ENCODE measurements at regions not wholly inside any gene's neighbourhood (a gene's known extent, or its start where the extent isn't known, plus 50 kb on each side); places are given as distances from the start of the nearest gene placed in this dataset.

DNA sequence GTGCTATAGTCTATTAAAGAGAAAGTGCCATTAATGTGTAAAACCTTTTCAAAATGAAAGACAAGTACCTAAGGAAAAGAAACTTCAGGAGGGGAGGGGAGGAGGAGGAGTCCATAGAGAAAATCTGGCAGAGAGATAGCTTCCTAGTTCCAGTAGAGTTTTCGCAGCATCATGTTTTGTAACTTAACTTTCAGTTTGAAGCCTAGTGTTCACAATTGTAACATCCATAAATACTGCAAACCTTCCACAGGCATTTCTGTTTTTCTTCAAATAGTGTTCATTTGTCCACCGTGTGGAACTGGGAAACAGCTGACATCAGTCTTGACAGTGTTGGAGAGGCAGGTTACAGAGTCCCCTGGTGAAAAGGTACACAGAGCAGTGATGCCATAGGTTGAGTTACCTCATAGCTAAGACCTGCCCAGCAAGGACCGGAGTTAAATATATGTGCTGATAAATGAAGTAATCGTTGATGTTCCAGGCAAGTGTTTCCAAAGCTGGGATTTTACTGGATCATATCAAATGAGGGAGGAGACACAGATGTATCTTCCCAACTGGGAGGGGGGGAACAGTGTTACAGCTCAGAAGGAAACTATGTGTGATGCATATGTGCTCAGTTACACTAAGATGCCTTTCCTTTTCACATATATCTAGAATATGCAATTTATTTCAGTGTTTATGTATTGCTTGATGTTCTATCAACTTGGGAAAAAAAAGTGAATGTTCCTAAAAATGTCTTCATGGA is 369.5 kb upstream of the FAM241A start:
- Histone ChIP-seq H3K9me3 (ENCODE audit: insufficient read depth, low read length, severe bottlenecking) (no peaks in the 10 kb centered on the region), H3K36me3 (ENCODE audit: insufficient read depth, low read length) (no peaks in the 10 kb centered on the region), H4K20me1 (ENCODE audit: insufficient read depth, low read length) (no peaks in the 10 kb centered on the region), H3K27ac (ENCODE audit: low read length) (no peak overlapping the region), H3K27me3 (ENCODE audit: insufficient read depth, low read length, poor library complexity) (no peaks in the 10 kb centered on the region), H3K79me2 (ENCODE audit: insufficient read depth, low read length) (no peaks in the 10 kb centered on the region), H3K4me1 (ENCODE audit: insufficient read depth, low read length) (no peaks in the 10 kb centered on the region), H3K4me2 (ENCODE audit: insufficient read depth, low read length) (no peak overlapping the region), H3K4me3 (ENCODE audit: low read depth in 1 of 2, low read length in 2 of 2) (no peak overlapping the region), H2AFZ (ENCODE audit: low read depth, low read length) (no peak overlapping the region), H3K9ac (ENCODE audit: low read depth, low read length) (no peak overlapping the region)
- DNase-seq (no peak), ATAC-seq (ENCODE audit: insufficient read depth, low read depth) (no peak)
- TF ChIP-seq, protein P1, sequence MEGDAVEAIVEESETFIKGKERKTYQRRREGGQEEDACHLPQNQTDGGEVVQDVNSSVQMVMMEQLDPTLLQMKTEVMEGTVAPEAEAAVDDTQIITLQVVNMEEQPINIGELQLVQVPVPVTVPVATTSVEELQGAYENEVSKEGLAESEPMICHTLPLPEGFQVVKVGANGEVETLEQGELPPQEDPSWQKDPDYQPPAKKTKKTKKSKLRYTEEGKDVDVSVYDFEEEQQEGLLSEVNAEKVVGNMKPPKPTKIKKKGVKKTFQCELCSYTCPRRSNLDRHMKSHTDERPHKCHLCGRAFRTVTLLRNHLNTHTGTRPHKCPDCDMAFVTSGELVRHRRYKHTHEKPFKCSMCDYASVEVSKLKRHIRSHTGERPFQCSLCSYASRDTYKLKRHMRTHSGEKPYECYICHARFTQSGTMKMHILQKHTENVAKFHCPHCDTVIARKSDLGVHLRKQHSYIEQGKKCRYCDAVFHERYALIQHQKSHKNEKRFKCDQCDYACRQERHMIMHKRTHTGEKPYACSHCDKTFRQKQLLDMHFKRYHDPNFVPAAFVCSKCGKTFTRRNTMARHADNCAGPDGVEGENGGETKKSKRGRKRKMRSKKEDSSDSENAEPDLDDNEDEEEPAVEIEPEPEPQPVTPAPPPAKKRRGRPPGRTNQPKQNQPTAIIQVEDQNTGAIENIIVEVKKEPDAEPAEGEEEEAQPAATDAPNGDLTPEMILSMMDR (IDR thresholded peaks at IDR 0.05; ENCODE audit: borderline replicate concordance, extremely low read depth, low read length, poor library complexity, severe bottlenecking) = no peak
- no peak for TF ChIP-seq EZH2 (IDR thresholded peaks at IDR 0.05; ENCODE audit: borderline replicate concordance, low read depth, low read length, severe bottlenecking)

DNA sequence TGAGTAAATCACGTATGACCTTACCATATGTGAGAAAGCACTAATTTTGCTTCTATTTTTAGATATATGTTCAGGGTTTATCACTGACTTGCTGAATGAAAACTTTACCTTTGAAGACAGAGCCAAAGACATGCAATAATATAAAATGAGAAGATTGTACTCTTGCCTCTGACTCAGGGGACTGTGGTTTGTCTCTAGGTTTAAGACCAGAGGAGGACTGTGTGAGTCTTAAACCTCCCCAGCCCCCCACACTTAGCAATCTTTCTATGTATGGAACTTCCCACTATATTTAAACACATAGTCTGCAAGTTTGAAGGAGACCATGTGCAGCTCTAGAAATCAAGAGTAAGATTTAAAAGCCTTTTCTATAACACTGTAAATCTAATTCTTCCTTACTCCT is 368.7 kb upstream of the FAM241A start:
- H3K27me3 ChIP-seq (ENCODE audit: insufficient read depth, low read length, poor library complexity) = no peaks in the 10 kb centered on the region
- H3K9me3 ChIP-seq (ENCODE audit: insufficient read depth, low read length, severe bottlenecking) = no peaks in the 10 kb centered on the region
- no peaks in the 10 kb centered on the region for H3K79me2 ChIP-seq (ENCODE audit: insufficient read depth, low read length)
- H4K20me1 ChIP-seq (ENCODE audit: insufficient read depth, low read length) = no peaks in the 10 kb centered on the region
- H2AFZ ChIP-seq (ENCODE audit: low read depth, low read length) = no peak overlapping the region
- no peak for ATAC-seq (ENCODE audit: insufficient read depth, low read depth)
- H3K4me1 ChIP-seq (ENCODE audit: insufficient read depth, low read length) = no peaks in the 10 kb centered on the region
- H3K27ac ChIP-seq (ENCODE audit: low read length) = no peak overlapping the region
- no peak overlapping the region for H3K4me2 ChIP-seq (ENCODE audit: insufficient read depth, low read length)
- no peaks in the 10 kb centered on the region for H3K36me3 ChIP-seq (ENCODE audit: insufficient read depth, low read length)
- H3K4me3 ChIP-seq (ENCODE audit: low read depth in 1 of 2, low read length in 2 of 2) = no peak overlapping the region
- no peak for DNase-seq
- TF ChIP-seq, protein P1 (IDR thresholded peaks at IDR 0.05; ENCODE audit: borderline replicate concordance, extremely low read depth, low read length, poor library complexity, severe bottlenecking) = no peak
- TF ChIP-seq EZH2 (IDR thresholded peaks at IDR 0.05; ENCODE audit: borderline replicate concordance, low read depth, low read length, severe bottlenecking) = no peak
- H3K9ac ChIP-seq (ENCODE audit: low read depth, low read length) = no peak overlapping the region

DNA sequence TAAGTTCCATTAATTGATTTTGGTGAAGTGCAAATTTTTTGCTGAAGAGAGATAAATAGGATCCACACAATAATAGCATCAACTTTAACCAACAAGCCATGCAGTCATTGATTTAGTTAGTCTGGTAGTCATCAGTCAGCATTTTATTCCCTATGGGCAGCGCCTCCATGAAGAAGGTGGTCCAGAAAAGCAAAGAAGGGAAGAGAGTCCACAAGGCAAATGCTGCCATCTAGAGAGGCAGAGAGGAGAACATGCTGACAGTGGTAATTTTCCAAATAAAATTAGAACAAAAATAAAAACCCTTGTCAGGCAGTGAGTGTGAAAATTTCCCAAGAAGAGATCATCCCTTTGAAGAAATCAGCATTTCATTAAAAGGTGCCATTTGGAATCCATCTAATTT is 366.7 kb upstream of the FAM241A start:
- no peak for DNase-seq
- TF ChIP-seq EZH2 (IDR thresholded peaks at IDR 0.05; ENCODE audit: borderline replicate concordance, low read depth, low read length, severe bottlenecking) = no peak
- TF ChIP-seq, protein P1 (IDR thresholded peaks at IDR 0.05; ENCODE audit: borderline replicate concordance, extremely low read depth, low read length, poor library complexity, severe bottlenecking) = no peak
- no peaks in the 10 kb centered on the region for H3K9me3 ChIP-seq (ENCODE audit: insufficient read depth, low read length, severe bottlenecking)

More for the DNA sequence above, 366.7 kb upstream of the FAM241A start:
- Histone ChIP-seq H3K27me3 (ENCODE audit: insufficient read depth, low read length, poor library complexity) (no peaks in the 10 kb centered on the region), H3K27ac (ENCODE audit: low read length) (no peak overlapping the region), H2AFZ (ENCODE audit: low read depth, low read length) (no peak overlapping the region), H3K36me3 (ENCODE audit: insufficient read depth, low read length) (no peaks in the 10 kb centered on the region), H3K4me2 (ENCODE audit: insufficient read depth, low read length) (no peak overlapping the region), H3K4me3 (ENCODE audit: low read depth in 1 of 2, low read length in 2 of 2) (no peak overlapping the region), H3K9ac (ENCODE audit: low read depth, low read length) (no peak overlapping the region), H3K79me2 (ENCODE audit: insufficient read depth, low read length) (no peaks in the 10 kb centered on the region), H3K4me1 (ENCODE audit: insufficient read depth, low read length) (no peaks in the 10 kb centered on the region), H4K20me1 (ENCODE audit: insufficient read depth, low read length) (no peaks in the 10 kb centered on the region)
- no peak for ATAC-seq (ENCODE audit: insufficient read depth, low read depth)

Measured in DND-41 (cell line).